D721Med (cell line): ENCODE measurements at regions not wholly inside any gene's neighbourhood (a gene's known extent, or its start where the extent isn't known, plus 50 kb on each side); places are given as distances from the start of the nearest gene placed in this dataset.
A peak's percentile ranks its signal among the peaks of the same experiment; 100 is the strongest.

Experiments used
- DNase-seq: peaks from one replicate; pipeline ENCODE4 v3.0.0; 2011; ENCODE audit warnings: low spot score; ENCODE audit not compliant: insufficient read length
- FAIRE-seq: peaks from 2 replicates; lab custom pipeline; 2011; peaks lifted over from hg19 to GRCh38; lab: Jason Lieb, UNC
- CTCF ChIP-seq: IDR thresholded peaks from 2 replicates; pipeline ENCODE4 v1.5.1; 2012; ENCODE audit warnings: mild to moderate bottlenecking, control low read depth; ENCODE audit not compliant: insufficient read depth; ENCODE audit errors: missing control alignments

DNA sequence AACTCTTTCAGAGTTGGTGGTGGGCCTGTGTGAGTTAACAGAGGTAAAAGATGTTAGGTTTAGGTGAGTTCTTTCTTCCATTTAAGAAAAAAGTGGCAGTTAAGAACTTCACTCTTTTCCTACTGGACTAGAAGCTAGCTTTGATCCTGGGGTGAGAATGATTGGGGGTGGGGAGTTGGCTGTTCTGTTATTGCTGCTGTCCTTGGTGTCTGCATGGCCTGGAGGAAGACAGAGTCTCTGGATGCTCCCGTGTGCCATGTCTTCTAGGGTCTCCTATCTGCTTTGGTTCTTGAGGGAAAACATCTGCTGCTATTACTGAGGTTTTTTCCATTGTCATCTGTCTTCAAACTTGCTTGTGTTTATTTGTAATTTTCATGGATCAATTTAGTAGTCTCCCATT is 275.7 kb downstream of the HLX start:
- DNase-seq (no peak), FAIRE-seq (peak; percentile 6)
- TF ChIP-seq CTCF = no peak

DNA sequence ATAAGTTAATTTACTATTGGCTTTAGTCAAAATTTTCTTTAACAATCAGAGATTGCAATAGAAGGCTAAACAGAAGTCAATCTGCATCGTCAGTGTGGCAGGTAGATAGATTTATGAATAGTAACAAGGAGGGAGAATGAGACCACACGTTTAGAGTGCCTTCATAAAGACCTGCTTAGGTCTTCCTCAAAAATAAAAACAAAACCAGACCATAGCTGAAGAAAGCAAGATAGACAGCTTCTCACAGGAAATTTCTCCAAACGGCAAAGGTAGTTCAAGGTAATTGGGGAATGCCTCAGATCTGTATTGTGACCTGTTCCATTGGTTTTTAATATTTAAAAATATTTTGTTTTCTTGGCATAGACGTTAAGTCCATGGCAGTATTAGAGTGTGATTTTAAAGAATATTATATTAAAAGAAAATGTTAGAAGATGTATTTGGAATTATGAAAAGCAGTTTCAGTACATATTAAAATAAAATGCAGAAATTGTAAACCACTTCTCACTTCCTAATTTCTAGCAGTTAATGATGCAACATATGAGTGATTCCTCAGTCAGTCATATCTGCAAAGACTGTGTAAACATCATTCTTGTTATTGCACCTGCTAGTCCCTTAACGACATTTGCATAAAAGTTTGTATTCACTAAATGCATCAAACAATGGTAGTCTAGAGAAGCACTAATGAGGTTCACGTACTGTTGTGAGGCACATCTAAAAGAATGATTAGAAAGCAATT is 278.0 kb downstream of the HLX start:
- TF ChIP-seq CTCF = no peak
- no peak for DNase-seq
- FAIRE-seq = peak; percentile 69

GRCh38 chr1:221159608-221160007 is 280.4 kb downstream of the HLX start:
- no peak for DNase-seq

GRCh38 chr1:221161571-221162041 is 282.4 kb downstream of the HLX start:
- no peak for TF ChIP-seq CTCF
- FAIRE-seq (peak; percentile 83), DNase-seq (no peak)

More at GRCh38 chr1:221159608-221160007, 280.4 kb downstream of the HLX start:
- no peak for FAIRE-seq
- TF ChIP-seq CTCF = no peak

DNA sequence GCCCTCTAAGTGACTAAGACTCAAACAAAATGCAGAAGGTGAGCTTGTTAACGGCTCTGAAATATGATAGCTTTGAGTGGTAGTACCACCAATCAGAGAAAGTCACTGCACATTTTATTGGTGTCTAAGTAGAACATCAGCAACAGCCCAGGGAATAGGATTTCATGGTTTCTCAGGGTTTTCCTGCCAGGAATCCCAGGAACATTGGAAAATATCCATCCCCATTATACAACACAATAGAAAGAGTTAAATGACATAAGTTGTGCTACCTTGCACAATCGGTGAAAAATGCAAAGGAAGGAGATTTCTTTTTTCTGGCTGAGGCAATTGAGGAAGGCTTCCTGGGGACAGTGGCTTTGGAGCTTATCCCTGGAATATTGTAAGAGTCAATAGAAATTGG is 283.1 kb downstream of the HLX start:
- DNase-seq = no peak
- no peak for TF ChIP-seq CTCF
- no peak for FAIRE-seq

DNA sequence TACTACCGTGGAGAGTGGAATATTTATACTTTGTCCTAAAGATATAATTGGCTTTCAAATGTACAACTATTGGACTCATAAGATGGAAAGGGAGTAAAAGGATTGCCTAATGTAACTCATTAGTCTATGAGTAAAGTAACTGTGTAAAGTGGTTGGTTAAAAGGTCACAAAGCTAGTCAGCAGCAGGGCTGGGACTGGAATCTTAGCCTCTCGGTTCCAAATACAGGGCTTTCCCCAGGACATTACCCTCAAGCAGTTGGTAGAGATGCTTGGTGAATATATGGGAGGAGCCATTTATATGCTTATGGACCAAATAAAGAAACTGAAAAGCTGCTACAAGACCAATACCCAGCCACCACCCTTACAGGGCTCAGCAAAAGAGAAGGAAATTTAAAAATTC is 283.7 kb downstream of the HLX start:
- TF ChIP-seq CTCF = no peak
- FAIRE-seq (peak; percentile 82), DNase-seq (no peak)

- FAIRE-seq (no peak), DNase-seq (no peak)
- TF ChIP-seq CTCF = no peak
Measured at GRCh38 chr1:221164029-221164428, 284.8 kb downstream of the HLX start.
